ENCODE measurements at regions not wholly inside any gene's neighbourhood (a gene's known extent, or its start where the extent isn't known, plus 50 kb on each side); places are given as distances from the start of the nearest gene placed in this dataset.

DNA sequence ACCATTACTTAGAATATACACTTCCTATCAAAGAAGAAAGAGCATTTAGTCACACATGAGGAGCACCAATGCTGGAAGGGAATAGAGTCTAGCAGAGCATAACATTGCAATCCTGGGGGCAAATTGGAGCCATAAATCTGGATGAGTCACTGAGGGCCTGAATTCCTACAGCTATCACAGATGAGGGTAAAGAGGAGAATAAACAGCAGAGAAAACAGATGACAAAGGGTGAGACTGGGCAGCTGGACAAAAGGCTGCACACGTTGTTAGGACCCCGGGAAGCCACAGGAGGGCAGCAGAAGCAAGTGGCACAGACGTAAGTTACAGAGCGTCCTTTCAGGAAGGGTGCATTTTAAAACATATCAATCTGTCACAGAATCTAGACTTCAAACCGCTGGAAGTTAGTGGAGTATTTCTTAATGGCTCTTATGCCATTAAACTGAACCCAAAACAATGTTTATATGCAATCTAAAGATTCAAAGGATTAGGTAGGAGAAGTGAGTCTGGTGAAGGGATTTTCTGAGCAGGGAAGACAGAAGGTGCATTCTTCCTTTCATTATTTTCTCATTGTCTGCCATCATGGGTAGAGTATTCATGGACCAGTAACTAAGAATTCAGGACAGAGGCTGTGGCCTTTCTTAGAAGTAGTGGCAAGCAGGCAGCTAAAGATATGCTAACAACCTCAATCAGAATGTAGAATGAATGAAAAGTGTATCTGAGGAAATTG lies 159.8 kb upstream of the DAAM1 start:
- H3K79me2 ChIP-seq (ENCODE audit: control insufficient read depth, insufficient read depth, low read length), result no peaks in the 10 kb centered on the region
- H3K9ac ChIP-seq (ENCODE audit: control insufficient read depth, extremely low read depth, insufficient read depth, low read length), result no peak overlapping the region
- no peaks in the 10 kb centered on the region for H3K36me3 ChIP-seq (ENCODE audit: control insufficient read depth in 2 of 2, extremely low read depth in 1 of 2, insufficient read depth in 2 of 2, low read length in 2 of 2)
- H3K4me2 ChIP-seq (ENCODE audit: control insufficient read depth, extremely low read depth, insufficient read depth, low read depth, low read length), result no peak overlapping the region
- no peaks in the 10 kb centered on the region for H4K20me1 ChIP-seq (ENCODE audit: control insufficient read depth, extremely low read depth, insufficient read depth, low read length)
- no peaks in the 10 kb centered on the region for H3K9me3 ChIP-seq (ENCODE audit: control insufficient read depth, low read depth, low read length)
- H3K9me1 ChIP-seq (ENCODE audit: control insufficient read depth, extremely low read depth, insufficient read depth, low read length), result no peaks in the 10 kb centered on the region
- TF ChIP-seq CTCF (optimal IDR thresholded peaks at IDR 0.05 in 1 of 3, IDR thresholded peaks at IDR 0.05 in 1 of 3, conservative IDR thresholded peaks at IDR 0.05 in 1 of 3; ENCODE audit: extremely low read depth in 1 of 3, insufficient read depth in 2 of 3, low read length in 3 of 3) (peak; percentile 88 to 94 (median 90)), EZH2 (IDR thresholded peaks at IDR 0.05; ENCODE audit: low read length) (no peak)
- FAIRE-seq (peak; percentile 91), DNase-seq (ENCODE audit: low read depth, low spot score) (no peak)
- dilution Hi-C loops (cut with MboI; ENCODE audit: extremely low pct_ligation_motif_present, low sequenced_read_pairs), result no loop called here
- H2AFZ ChIP-seq (ENCODE audit: control insufficient read depth, low read length), result peak overlapping the region; percentile 31
- H3K4me3 ChIP-seq (ENCODE audit: control insufficient read depth in 2 of 3, extremely low read depth in 1 of 3, insufficient read depth in 2 of 3, low read depth in 1 of 3, low read length in 3 of 3), result no peak overlapping the region
- H3K4me1 ChIP-seq (ENCODE audit: control insufficient read depth, extremely low read depth, insufficient read depth, low read length), result no peaks in the 10 kb centered on the region
- H3K27me3 ChIP-seq (ENCODE audit: control insufficient read depth, extremely low read depth, insufficient read depth, low read length), result peaks cover 3% of the 10 kb centered on the region
- no peak overlapping the region for H3K27ac ChIP-seq (ENCODE audit: control insufficient read depth, insufficient read depth, low read length)

GRCh38 chr14:59032826-59033225 lies 155.6 kb upstream of the DAAM1 start:
- Histone ChIP-seq H3K9ac (ENCODE audit: control insufficient read depth, extremely low read depth, insufficient read depth, low read length) (no peak overlapping the region), H2AFZ (ENCODE audit: control insufficient read depth, low read length) (no peak overlapping the region), H3K4me2 (ENCODE audit: control insufficient read depth, extremely low read depth, insufficient read depth, low read depth, low read length) (no peak overlapping the region), H3K4me3 (ENCODE audit: control insufficient read depth in 2 of 3, extremely low read depth in 1 of 3, insufficient read depth in 2 of 3, low read depth in 1 of 3, low read length in 3 of 3) (no peak overlapping the region), H3K9me1 (ENCODE audit: control insufficient read depth, extremely low read depth, insufficient read depth, low read length) (no peaks in the 10 kb centered on the region), H3K9me3 (ENCODE audit: control insufficient read depth, low read depth, low read length) (no peaks in the 10 kb centered on the region), H3K79me2 (ENCODE audit: control insufficient read depth, insufficient read depth, low read length) (no peaks in the 10 kb centered on the region), H3K36me3 (ENCODE audit: control insufficient read depth in 2 of 2, extremely low read depth in 1 of 2, insufficient read depth in 2 of 2, low read length in 2 of 2) (no peaks in the 10 kb centered on the region), H4K20me1 (ENCODE audit: control insufficient read depth, extremely low read depth, insufficient read depth, low read length) (no peaks in the 10 kb centered on the region), H3K4me1 (ENCODE audit: control insufficient read depth, extremely low read depth, insufficient read depth, low read length) (no peaks in the 10 kb centered on the region), H3K27me3 (ENCODE audit: control insufficient read depth, extremely low read depth, insufficient read depth, low read length) (no peaks in the 10 kb centered on the region), H3K27ac (ENCODE audit: control insufficient read depth, insufficient read depth, low read length) (no peak overlapping the region)
- dilution Hi-C loops (cut with MboI; ENCODE audit: extremely low pct_ligation_motif_present, low sequenced_read_pairs), result no loop called here
- DNase-seq (ENCODE audit: low read depth, low spot score), result no peak
- TF ChIP-seq EZH2 (IDR thresholded peaks at IDR 0.05; ENCODE audit: low read length) (no peak), CTCF (optimal IDR thresholded peaks at IDR 0.05 in 1 of 3, IDR thresholded peaks at IDR 0.05 in 1 of 3, conservative IDR thresholded peaks at IDR 0.05 in 1 of 3; ENCODE audit: extremely low read depth in 1 of 3, insufficient read depth in 2 of 3, low read length in 3 of 3) (no peak)
- FAIRE-seq, result no peak

All from keratinocyte (primary cell).